WTC11 (cell line): ENCODE measurements at regions not wholly inside any gene's neighbourhood (a gene's known extent, or its start where the extent isn't known, plus 50 kb on each side); places are given as distances from the start of the nearest gene placed in this dataset.
"Not testable (repeated sequence)": the region's sequence is repeated elsewhere in the genome, so short reads cannot be mapped to it uniquely, and the experiment has no call there.

ENCODE experiments used
- JUN ChIP-seq: sonication (generic); formaldehyde crosslinking; IDR thresholded peaks from 2 replicates; pipeline ENCODE4 v1.8.0; 2023; ENCODE audit warnings: mild to moderate bottlenecking, missing genetic modification reagents
- NFYB ChIP-seq: sonication (generic); formaldehyde crosslinking; conservative IDR thresholded peaks from 2 replicates; pipeline ENCODE4 v1.8.0; 2022; ENCODE audit warnings: low read depth, missing genetic modification reagents
- TEAD4 ChIP-seq: sonication (generic); formaldehyde crosslinking; IDR thresholded peaks from 2 replicates; pipeline ENCODE4 v1.8.0; 2022; ENCODE audit warnings: mild to moderate bottlenecking, missing genetic modification reagents
- ZNF121 ChIP-seq: sonication (generic); formaldehyde crosslinking; IDR thresholded peaks from 2 replicates; pipeline ENCODE4 v1.8.0; 2023; ENCODE audit warnings: missing genetic modification reagents
- ZNF138 ChIP-seq: sonication (generic); formaldehyde crosslinking; conservative IDR thresholded peaks from 2 replicates; pipeline ENCODE4 v1.8.1; 2022; ENCODE audit warnings: mild to moderate bottlenecking, moderate library complexity, missing genetic modification reagents
- TF ChIP-seq, protein P1 (sequence below): fragments of 200-600 bp; IDR thresholded peaks from 2 replicates; pipeline ENCODE4 v1.8.0; 2022; ENCODE audit warnings: antibody characterized with exemption
- TF ChIP-seq, protein P2 (sequence below): sonication (generic); formaldehyde crosslinking; IDR thresholded peaks from 2 replicates; pipeline ENCODE4 v1.8.1; 2022; ENCODE audit warnings: mild to moderate bottlenecking, moderate library complexity, missing genetic modification reagents
- TF ChIP-seq, protein P3 (sequence below): sonication (generic); formaldehyde crosslinking; IDR thresholded peaks from 2 replicates; pipeline ENCODE4 v1.8.0; 2022; ENCODE audit warnings: mild to moderate bottlenecking, missing genetic modification reagents
- TF ChIP-seq, protein P4 (sequence below): sonication (generic); formaldehyde crosslinking; conservative IDR thresholded peaks from 2 replicates; pipeline ENCODE4 v1.8.1; 2022; ENCODE audit warnings: mild to moderate bottlenecking, missing genetic modification reagents
- TF ChIP-seq, protein P5 (sequence below): fragments of 250-450 bp; sonication (Bioruptor Pico); IDR thresholded peaks from 2 replicates; pipeline ENCODE4 v1.9.0; 2021; ENCODE audit warnings: mild to moderate bottlenecking, borderline replicate concordance
- TF ChIP-seq, protein P6 (sequence below): sonication (generic); formaldehyde crosslinking; IDR thresholded peaks from 2 replicates; pipeline ENCODE4 v1.8.1; 2023; ENCODE audit warnings: mild to moderate bottlenecking, missing genetic modification reagents

DNA sequence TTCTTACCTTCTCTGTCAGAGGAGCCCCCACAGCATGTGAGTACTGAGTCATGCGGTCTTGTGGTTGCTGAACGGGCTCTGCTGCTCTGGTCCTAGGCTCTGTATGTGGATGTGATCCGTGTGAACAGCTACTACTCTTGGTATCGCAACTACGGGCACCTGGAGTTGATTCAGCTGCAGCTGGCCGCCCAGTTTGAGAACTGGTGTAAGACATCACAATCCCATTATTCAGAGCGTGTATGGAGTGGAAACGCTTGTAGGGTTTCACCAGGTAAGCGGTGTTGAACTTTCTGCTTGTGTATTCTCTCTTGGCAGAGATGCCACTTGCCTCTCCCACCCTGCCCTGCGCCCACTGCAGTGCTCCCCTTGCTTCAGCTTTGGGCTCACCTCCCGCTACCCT is 1356.2 kb downstream of the CDH12 start:
- TF ChIP-seq, protein P1, sequence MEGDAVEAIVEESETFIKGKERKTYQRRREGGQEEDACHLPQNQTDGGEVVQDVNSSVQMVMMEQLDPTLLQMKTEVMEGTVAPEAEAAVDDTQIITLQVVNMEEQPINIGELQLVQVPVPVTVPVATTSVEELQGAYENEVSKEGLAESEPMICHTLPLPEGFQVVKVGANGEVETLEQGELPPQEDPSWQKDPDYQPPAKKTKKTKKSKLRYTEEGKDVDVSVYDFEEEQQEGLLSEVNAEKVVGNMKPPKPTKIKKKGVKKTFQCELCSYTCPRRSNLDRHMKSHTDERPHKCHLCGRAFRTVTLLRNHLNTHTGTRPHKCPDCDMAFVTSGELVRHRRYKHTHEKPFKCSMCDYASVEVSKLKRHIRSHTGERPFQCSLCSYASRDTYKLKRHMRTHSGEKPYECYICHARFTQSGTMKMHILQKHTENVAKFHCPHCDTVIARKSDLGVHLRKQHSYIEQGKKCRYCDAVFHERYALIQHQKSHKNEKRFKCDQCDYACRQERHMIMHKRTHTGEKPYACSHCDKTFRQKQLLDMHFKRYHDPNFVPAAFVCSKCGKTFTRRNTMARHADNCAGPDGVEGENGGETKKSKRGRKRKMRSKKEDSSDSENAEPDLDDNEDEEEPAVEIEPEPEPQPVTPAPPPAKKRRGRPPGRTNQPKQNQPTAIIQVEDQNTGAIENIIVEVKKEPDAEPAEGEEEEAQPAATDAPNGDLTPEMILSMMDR = not testable (repeated sequence)
- TF ChIP-seq ZNF138 (CRISPR knock-in tag); JUN (CRISPR knock-in tag); TEAD4 (CRISPR knock-in tag); NFYB; ZNF121: not testable (repeated sequence)
- TF ChIP-seq, protein P2, sequence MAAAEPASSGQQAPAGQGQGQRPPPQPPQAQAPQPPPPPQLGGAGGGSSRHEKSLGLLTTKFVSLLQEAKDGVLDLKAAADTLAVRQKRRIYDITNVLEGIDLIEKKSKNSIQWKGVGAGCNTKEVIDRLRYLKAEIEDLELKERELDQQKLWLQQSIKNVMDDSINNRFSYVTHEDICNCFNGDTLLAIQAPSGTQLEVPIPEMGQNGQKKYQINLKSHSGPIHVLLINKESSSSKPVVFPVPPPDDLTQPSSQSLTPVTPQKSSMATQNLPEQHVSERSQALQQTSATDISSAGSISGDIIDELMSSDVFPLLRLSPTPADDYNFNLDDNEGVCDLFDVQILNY (CRISPR knock-in tag) = not testable (repeated sequence)
- TF ChIP-seq, protein P3, sequence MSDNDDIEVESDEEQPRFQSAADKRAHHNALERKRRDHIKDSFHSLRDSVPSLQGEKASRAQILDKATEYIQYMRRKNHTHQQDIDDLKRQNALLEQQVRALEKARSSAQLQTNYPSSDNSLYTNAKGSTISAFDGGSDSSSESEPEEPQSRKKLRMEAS (CRISPR knock-in tag) = not testable (repeated sequence)
- TF ChIP-seq, protein P4, sequence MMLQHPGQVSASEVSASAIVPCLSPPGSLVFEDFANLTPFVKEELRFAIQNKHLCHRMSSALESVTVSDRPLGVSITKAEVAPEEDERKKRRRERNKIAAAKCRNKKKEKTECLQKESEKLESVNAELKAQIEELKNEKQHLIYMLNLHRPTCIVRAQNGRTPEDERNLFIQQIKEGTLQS = not testable (repeated sequence)
- TF ChIP-seq, protein P5, sequence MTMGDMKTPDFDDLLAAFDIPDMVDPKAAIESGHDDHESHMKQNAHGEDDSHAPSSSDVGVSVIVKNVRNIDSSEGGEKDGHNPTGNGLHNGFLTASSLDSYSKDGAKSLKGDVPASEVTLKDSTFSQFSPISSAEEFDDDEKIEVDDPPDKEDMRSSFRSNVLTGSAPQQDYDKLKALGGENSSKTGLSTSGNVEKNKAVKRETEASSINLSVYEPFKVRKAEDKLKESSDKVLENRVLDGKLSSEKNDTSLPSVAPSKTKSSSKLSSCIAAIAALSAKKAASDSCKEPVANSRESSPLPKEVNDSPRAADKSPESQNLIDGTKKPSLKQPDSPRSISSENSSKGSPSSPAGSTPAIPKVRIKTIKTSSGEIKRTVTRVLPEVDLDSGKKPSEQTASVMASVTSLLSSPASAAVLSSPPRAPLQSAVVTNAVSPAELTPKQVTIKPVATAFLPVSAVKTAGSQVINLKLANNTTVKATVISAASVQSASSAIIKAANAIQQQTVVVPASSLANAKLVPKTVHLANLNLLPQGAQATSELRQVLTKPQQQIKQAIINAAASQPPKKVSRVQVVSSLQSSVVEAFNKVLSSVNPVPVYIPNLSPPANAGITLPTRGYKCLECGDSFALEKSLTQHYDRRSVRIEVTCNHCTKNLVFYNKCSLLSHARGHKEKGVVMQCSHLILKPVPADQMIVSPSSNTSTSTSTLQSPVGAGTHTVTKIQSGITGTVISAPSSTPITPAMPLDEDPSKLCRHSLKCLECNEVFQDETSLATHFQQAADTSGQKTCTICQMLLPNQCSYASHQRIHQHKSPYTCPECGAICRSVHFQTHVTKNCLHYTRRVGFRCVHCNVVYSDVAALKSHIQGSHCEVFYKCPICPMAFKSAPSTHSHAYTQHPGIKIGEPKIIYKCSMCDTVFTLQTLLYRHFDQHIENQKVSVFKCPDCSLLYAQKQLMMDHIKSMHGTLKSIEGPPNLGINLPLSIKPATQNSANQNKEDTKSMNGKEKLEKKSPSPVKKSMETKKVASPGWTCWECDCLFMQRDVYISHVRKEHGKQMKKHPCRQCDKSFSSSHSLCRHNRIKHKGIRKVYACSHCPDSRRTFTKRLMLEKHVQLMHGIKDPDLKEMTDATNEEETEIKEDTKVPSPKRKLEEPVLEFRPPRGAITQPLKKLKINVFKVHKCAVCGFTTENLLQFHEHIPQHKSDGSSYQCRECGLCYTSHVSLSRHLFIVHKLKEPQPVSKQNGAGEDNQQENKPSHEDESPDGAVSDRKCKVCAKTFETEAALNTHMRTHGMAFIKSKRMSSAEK = not testable (repeated sequence)
- TF ChIP-seq, protein P6, sequence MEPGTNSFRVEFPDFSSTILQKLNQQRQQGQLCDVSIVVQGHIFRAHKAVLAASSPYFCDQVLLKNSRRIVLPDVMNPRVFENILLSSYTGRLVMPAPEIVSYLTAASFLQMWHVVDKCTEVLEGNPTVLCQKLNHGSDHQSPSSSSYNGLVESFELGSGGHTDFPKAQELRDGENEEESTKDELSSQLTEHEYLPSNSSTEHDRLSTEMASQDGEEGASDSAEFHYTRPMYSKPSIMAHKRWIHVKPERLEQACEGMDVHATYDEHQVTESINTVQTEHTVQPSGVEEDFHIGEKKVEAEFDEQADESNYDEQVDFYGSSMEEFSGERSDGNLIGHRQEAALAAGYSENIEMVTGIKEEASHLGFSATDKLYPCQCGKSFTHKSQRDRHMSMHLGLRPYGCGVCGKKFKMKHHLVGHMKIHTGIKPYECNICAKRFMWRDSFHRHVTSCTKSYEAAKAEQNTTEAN (CRISPR knock-in tag) = not testable (repeated sequence)
